GM18502 (cell line): ENCODE measurements at regions not wholly inside any gene's neighbourhood (a gene's known extent, or its start where the extent isn't known, plus 50 kb on each side); places are given as distances from the start of the nearest gene placed in this dataset.
"Not testable (repeated sequence)": the region's sequence is repeated elsewhere in the genome, so short reads cannot be mapped to it uniquely, and the experiment has no call there.

Source experiments
- ATAC-seq: cut with Tn5 transposase; IDR thresholded peaks from one replicate; pipeline ENCODE4 v1.9.1; 2021; ENCODE audit warnings: mild to moderate bottlenecking; ENCODE audit not compliant: unreplicated experiment, poor library complexity

GRCh38 chr9:42568530-42568929 is 385.1 kb downstream of the SPATA31A6 start:
- not testable (repeated sequence) for ATAC-seq

GRCh38 chr9:42568942-42569556 is 385.6 kb downstream of the SPATA31A6 start:
- ATAC-seq = not testable (repeated sequence)

- not testable (repeated sequence) for ATAC-seq
These were observed 394.4 kb downstream of the SPATA31A6 start for GRCh38 chr9:42577851-42578250.
